Endodermal cell (in vitro differentiated cells): ENCODE measurements at regions not wholly inside any gene's neighbourhood (a gene's known extent, or its start where the extent isn't known, plus 50 kb on each side); places are given as distances from the start of the nearest gene placed in this dataset.

Experiments used
- DNase-seq: peaks from one replicate; pipeline ENCODE4 v3.0.0-alpha.2; 2017
- H3K27ac ChIP-seq: 2 replicates; pipeline ENCODE4 v1.5.1; 2013; ENCODE audit warnings: mild to moderate bottlenecking, low read depth, low read length, moderate library complexity
- H3K27me3 ChIP-seq: 2 replicates; pipeline ENCODE4 v1.6.1; 2013; ENCODE audit warnings: mild to moderate bottlenecking, low read length, moderate library complexity; ENCODE audit not compliant: insufficient read depth, control insufficient read depth, poor library complexity, severe bottlenecking
- H3K36me3 ChIP-seq: 2 replicates; pipeline ENCODE4 v1.7.0; 2013; ENCODE audit warnings: mild to moderate bottlenecking, low read length, moderate library complexity; ENCODE audit not compliant: control insufficient read depth, insufficient read depth
- H3K4me1 ChIP-seq: one replicate; pipeline ENCODE4 v1.7.0; 2013; ENCODE audit warnings: low read length; ENCODE audit not compliant: control insufficient read depth, insufficient read depth
- H3K4me3 ChIP-seq: 2 replicates; pipeline ENCODE4 v1.5.1; 2013; ENCODE audit warnings: mild to moderate bottlenecking, low read length, moderate library complexity
- H3K9ac ChIP-seq: 2 replicates; pipeline ENCODE4 v1.6.1; 2013; ENCODE audit warnings: mild to moderate bottlenecking, low read length, moderate library complexity; ENCODE audit not compliant: poor library complexity, severe bottlenecking; ENCODE audit errors: extremely low read depth
- H3K9me3 ChIP-seq: 2 replicates; pipeline ENCODE4 v1.6.1; 2013; ENCODE audit warnings: mild to moderate bottlenecking, low read length, moderate library complexity; ENCODE audit not compliant: control insufficient read depth
- H3K27ac Mint-ChIP-seq: 2 replicates; pipeline ENCODE4 v1.8.0; 2020; ENCODE audit warnings: mixed read lengths
- H3K27me3 Mint-ChIP-seq: 2 replicates; pipeline ENCODE4 v1.8.0; 2021; ENCODE audit warnings: mild to moderate bottlenecking, mixed read lengths; ENCODE audit not compliant: insufficient read depth
- H3K36me3 Mint-ChIP-seq: 2 replicates; pipeline ENCODE4 v1.8.0; 2020; ENCODE audit warnings: low read depth, mixed read lengths
- H3K4me1 Mint-ChIP-seq: 2 replicates; pipeline ENCODE4 v1.8.0; 2020; ENCODE audit warnings: mixed read lengths
- H3K4me3 Mint-ChIP-seq: 2 replicates; pipeline ENCODE4 v1.8.0; 2020; ENCODE audit warnings: mild to moderate bottlenecking, moderate library complexity, mixed read lengths
- H3K9me3 Mint-ChIP-seq: 2 replicates; pipeline ENCODE4 v1.8.0; 2020; ENCODE audit warnings: mild to moderate bottlenecking, mixed read lengths
- WGBS, 2 experiments: methylation state at CpG; one replicate each; pipeline versions ENCODE4 v1.1.5 to v1.1.7; 2013; ENCODE audit warnings: missing lambda C conversion rate in 2 of 2, mixed read lengths in 1 of 2; ENCODE audit not compliant: insufficient coverage in 1 of 2, insufficient read length in 1 of 2; 5-methylcytosine and 5-hydroxymethylcytosine counted together
- TF ChIP-seq, protein P1 (sequence below): fragments of 200-600 bp; sonication (generic); conservative IDR thresholded peaks from 2 replicates; pipeline ENCODE4 v1.5.0; 2021; ENCODE audit warnings: antibody characterized with exemption, mild to moderate bottlenecking

DNA sequence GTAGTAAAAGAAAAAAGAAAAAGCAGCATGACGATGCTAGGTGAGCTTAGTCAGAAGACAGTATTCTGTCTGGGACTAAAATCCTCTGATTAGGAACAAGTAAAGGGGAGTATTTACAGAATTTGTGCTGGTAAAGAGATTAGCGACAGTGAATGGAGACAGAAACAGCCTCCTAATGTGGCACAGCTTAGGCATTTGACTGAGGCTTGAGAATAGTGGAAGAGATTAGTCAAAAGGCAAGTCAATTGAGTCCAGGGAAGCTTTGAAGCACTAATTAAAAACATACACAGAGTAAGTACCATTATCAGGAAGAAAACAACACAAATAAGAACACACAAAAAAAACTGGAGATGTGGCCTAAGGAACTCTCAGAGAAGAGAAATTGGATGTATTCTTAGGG lies 131.9 kb upstream of the CLEC14A start:
- H3K27me3 Mint-ChIP-seq: peaks cover 2% of the 10 kb centered on the region
- H3K9me3 Mint-ChIP-seq: no peaks in the 10 kb centered on the region

DNA sequence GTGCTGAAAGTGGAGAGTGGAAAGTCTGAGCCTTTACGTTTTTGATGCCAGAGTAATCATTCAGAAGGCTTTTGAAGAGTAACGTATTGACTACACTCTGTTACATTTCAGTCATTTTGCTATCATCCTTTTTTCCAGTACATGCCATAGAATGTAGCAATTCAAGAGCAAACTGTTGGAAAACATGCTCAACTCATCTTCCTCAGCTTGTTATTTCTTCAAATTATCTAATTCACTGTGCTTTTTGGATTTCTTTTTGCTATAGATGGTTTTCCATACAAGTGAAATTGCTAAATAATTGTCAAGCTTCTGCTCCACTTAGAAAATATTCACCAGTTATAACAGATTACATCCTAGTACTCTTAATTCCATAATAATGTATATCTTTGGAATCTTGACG lies 129.9 kb upstream of the CLEC14A start:
- Histone ChIP-seq H3K4me3 (no peak overlapping the region), H3K27ac (no peak overlapping the region), H3K27me3 (no peaks in the 10 kb centered on the region), H3K4me1 (no peaks in the 10 kb centered on the region), H3K36me3 (no peaks in the 10 kb centered on the region), H3K9me3 (no peaks in the 10 kb centered on the region), H3K9ac (no peak overlapping the region)
- 94 to 100% methylated on average over 1 to 3 of the region's 3 CpGs for WGBS, 2 experiments
- H3K27ac Mint-ChIP-seq: no peak overlapping the region
- no peak overlapping the region for H3K4me3 Mint-ChIP-seq
- H3K4me1 Mint-ChIP-seq: peaks cover 13% of the 10 kb centered on the region
- no peak for DNase-seq
- peaks cover 2% of the 10 kb centered on the region for H3K27me3 Mint-ChIP-seq
- H3K36me3 Mint-ChIP-seq: no peaks in the 10 kb centered on the region
- TF ChIP-seq, protein P1, sequence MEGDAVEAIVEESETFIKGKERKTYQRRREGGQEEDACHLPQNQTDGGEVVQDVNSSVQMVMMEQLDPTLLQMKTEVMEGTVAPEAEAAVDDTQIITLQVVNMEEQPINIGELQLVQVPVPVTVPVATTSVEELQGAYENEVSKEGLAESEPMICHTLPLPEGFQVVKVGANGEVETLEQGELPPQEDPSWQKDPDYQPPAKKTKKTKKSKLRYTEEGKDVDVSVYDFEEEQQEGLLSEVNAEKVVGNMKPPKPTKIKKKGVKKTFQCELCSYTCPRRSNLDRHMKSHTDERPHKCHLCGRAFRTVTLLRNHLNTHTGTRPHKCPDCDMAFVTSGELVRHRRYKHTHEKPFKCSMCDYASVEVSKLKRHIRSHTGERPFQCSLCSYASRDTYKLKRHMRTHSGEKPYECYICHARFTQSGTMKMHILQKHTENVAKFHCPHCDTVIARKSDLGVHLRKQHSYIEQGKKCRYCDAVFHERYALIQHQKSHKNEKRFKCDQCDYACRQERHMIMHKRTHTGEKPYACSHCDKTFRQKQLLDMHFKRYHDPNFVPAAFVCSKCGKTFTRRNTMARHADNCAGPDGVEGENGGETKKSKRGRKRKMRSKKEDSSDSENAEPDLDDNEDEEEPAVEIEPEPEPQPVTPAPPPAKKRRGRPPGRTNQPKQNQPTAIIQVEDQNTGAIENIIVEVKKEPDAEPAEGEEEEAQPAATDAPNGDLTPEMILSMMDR: no peak
- peaks cover 8% of the 10 kb centered on the region for H3K9me3 Mint-ChIP-seq

More for the DNA sequence above, 131.9 kb upstream of the CLEC14A start:
- Histone ChIP-seq H3K9ac (no peak overlapping the region), H3K27me3 (no peaks in the 10 kb centered on the region), H3K9me3 (no peaks in the 10 kb centered on the region), H3K36me3 (no peaks in the 10 kb centered on the region), H3K4me1 (no peaks in the 10 kb centered on the region), H3K4me3 (no peak overlapping the region), H3K27ac (no peak overlapping the region)
- TF ChIP-seq, protein P1: no peak
- WGBS, 2 experiments: 82 to 93% methylated on average over 2 of the region's 2 CpGs
- no peak overlapping the region for H3K4me3 Mint-ChIP-seq
- H3K27ac Mint-ChIP-seq: peak overlapping the region; percentile 13
- no peaks in the 10 kb centered on the region for H3K36me3 Mint-ChIP-seq
- no peak for DNase-seq
- H3K4me1 Mint-ChIP-seq: peaks cover 13% of the 10 kb centered on the region

DNA sequence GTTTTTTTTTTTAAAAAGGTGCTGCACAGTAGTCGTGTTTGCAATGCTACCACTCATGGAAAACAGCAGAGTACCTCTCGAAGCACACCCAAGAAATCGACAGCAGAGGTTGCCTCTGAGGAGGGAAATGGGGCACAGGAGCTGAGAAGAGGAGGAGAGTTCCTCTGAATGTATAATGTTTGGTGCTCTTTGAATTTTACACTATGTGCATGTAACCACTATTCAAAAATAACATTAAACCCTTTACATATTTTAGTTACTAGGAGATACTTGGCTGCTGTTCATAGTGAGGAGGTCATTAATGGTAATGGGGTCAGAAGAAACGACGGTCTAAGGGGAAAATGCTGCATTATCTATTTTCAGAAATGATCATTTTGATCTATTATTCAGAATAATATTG lies 129.4 kb upstream of the CLEC14A start:
- peaks cover 2% of the 10 kb centered on the region for H3K27me3 Mint-ChIP-seq
- H3K9me3 ChIP-seq: no peaks in the 10 kb centered on the region
- TF ChIP-seq, protein P1: no peak
- no peak overlapping the region for H3K4me3 ChIP-seq
- 87 to 100% methylated on average over 1 to 3 of the region's 5 CpGs for WGBS, 2 experiments
- no peaks in the 10 kb centered on the region for H3K36me3 ChIP-seq
- no peaks in the 10 kb centered on the region for H3K36me3 Mint-ChIP-seq
- no peaks in the 10 kb centered on the region for H3K4me1 ChIP-seq
- H3K4me3 Mint-ChIP-seq: no peak overlapping the region
- H3K27ac Mint-ChIP-seq: no peak overlapping the region
- peaks cover 13% of the 10 kb centered on the region for H3K4me1 Mint-ChIP-seq
- no peak overlapping the region for H3K27ac ChIP-seq
- DNase-seq: no peak
- peaks cover 10% of the 10 kb centered on the region for H3K9me3 Mint-ChIP-seq
- H3K9ac ChIP-seq: no peak overlapping the region
- H3K27me3 ChIP-seq: no peaks in the 10 kb centered on the region
